ENCODE measurements at regions not wholly inside any gene's neighbourhood (a gene's known extent, or its start where the extent isn't known, plus 50 kb on each side); places are given as distances from the start of the nearest gene placed in this dataset.

DNA sequence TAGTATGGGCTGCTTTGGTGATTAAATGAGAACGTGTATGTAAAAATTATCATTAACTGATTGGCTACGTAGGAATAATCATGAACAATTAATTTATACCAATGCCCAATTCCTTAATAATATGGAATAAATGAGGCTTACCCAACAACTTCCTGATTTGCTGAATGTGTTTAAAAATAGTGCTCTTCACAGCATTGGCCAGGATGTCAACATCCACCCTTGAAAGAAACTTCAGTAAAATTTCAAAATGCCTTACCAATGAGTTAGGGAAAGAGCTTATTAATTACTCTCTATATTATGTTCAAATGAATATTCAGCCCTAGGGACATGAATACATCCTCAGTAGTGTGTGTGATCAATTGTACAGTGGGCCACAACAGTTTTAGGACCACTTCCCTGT, 401.4 kb downstream of the PSAT1 start:
- TF ChIP-seq, protein P1, sequence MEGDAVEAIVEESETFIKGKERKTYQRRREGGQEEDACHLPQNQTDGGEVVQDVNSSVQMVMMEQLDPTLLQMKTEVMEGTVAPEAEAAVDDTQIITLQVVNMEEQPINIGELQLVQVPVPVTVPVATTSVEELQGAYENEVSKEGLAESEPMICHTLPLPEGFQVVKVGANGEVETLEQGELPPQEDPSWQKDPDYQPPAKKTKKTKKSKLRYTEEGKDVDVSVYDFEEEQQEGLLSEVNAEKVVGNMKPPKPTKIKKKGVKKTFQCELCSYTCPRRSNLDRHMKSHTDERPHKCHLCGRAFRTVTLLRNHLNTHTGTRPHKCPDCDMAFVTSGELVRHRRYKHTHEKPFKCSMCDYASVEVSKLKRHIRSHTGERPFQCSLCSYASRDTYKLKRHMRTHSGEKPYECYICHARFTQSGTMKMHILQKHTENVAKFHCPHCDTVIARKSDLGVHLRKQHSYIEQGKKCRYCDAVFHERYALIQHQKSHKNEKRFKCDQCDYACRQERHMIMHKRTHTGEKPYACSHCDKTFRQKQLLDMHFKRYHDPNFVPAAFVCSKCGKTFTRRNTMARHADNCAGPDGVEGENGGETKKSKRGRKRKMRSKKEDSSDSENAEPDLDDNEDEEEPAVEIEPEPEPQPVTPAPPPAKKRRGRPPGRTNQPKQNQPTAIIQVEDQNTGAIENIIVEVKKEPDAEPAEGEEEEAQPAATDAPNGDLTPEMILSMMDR (IDR thresholded peaks at IDR 0.05), result no peak
- TF ChIP-seq POLR2A (IDR thresholded peaks at IDR 0.05), result no peak
- TF ChIP-seq EP300 (IDR thresholded peaks at IDR 0.05), result no peak
